H9 (cell line): ENCODE measurements at regions not wholly inside any gene's neighbourhood (a gene's known extent, or its start where the extent isn't known, plus 50 kb on each side); places are given as distances from the start of the nearest gene placed in this dataset.

Source experiments
- DNase-seq: peaks from one replicate; pipeline ENCODE4 v3.0.0-alpha.2; 2017
- H2AFZ ChIP-seq: one replicate; pipeline ENCODE4 v1.6.1; 2013; ENCODE audit warnings: mild to moderate bottlenecking, low read length, control low read depth, moderate library complexity
- H2AK5ac ChIP-seq: 2 replicates; pipeline ENCODE4 v1.6.1; 2013; ENCODE audit warnings: low read length, control low read depth, mixed read lengths; ENCODE audit not compliant: insufficient read length
- H2BK120ac ChIP-seq: one replicate; pipeline ENCODE4 v1.6.1; 2013; ENCODE audit warnings: low read depth, mild to moderate bottlenecking, low read length, control low read depth, inconsistent platforms; ENCODE audit not compliant: poor library complexity, severe bottlenecking
- H2BK12ac ChIP-seq: 2 replicates; pipeline ENCODE4 v1.6.1; 2013; ENCODE audit warnings: low read length, control low read depth, mixed read lengths, low read depth; ENCODE audit not compliant: insufficient read length
- H2BK15ac ChIP-seq: 2 replicates; pipeline ENCODE4 v1.6.1; 2013; ENCODE audit warnings: low read depth, low read length, control low read depth
- H2BK20ac ChIP-seq: one replicate; pipeline ENCODE4 v1.6.1; 2013; ENCODE audit warnings: low read depth, mild to moderate bottlenecking, low read length, control low read depth, inconsistent platforms; ENCODE audit not compliant: poor library complexity, severe bottlenecking
- H2BK5ac ChIP-seq: 2 replicates; pipeline ENCODE4 v1.6.1; 2013; ENCODE audit warnings: low read length, control low read depth, mixed read lengths; ENCODE audit not compliant: insufficient read length
- H3K14ac ChIP-seq: 2 replicates; pipeline ENCODE4 v1.6.1; 2013; ENCODE audit warnings: low read length, control low read depth; ENCODE audit not compliant: insufficient read depth
- H3K18ac ChIP-seq: 2 replicates; pipeline ENCODE4 v1.6.1; 2013; ENCODE audit warnings: low read depth, mild to moderate bottlenecking, mixed read lengths, low read length, control low read depth; ENCODE audit not compliant: insufficient read length
- H3K23ac ChIP-seq: 2 replicates; pipeline ENCODE4 v1.6.1; 2013; ENCODE audit warnings: low read length, control low read depth, mixed read lengths, low read depth; ENCODE audit not compliant: insufficient read length
- H3K23me2 ChIP-seq: 2 replicates; pipeline ENCODE4 v1.6.1; 2013; ENCODE audit warnings: low read depth, mild to moderate bottlenecking, mixed read lengths, low read length, control low read depth; ENCODE audit not compliant: insufficient read length, poor library complexity, severe bottlenecking
- H3K27ac ChIP-seq: 2 replicates; pipeline ENCODE4 v1.5.1; 2013; ENCODE audit warnings: low read length, control low read depth, mixed read lengths, low read depth; ENCODE audit not compliant: insufficient read length
- H3K27me3 ChIP-seq: 2 replicates; pipeline ENCODE4 v1.6.1; 2013; ENCODE audit warnings: low read length, control low read depth, inconsistent platforms; ENCODE audit not compliant: insufficient read depth
- H3K4ac ChIP-seq: 2 replicates; pipeline ENCODE4 v1.6.1; 2013; ENCODE audit warnings: low read depth, mild to moderate bottlenecking, control low read depth, inconsistent platforms, low read length, moderate library complexity
- H3K4me1 ChIP-seq: 2 replicates; pipeline ENCODE4 v1.6.1; 2013; ENCODE audit warnings: low read length, control low read depth, inconsistent platforms; ENCODE audit not compliant: insufficient read depth
- H3K4me2 ChIP-seq: 2 replicates; pipeline ENCODE4 v1.6.1; 2013; ENCODE audit warnings: low read length, control low read depth, mixed read lengths; ENCODE audit not compliant: insufficient read length, insufficient read depth
- H3K56ac ChIP-seq: 2 replicates; pipeline ENCODE4 v1.6.1; 2013; ENCODE audit warnings: low read depth, mild to moderate bottlenecking, mixed read lengths, low read length, control low read depth; ENCODE audit not compliant: insufficient read length
- H3K79me1 ChIP-seq: 2 replicates; pipeline ENCODE4 v1.6.1; 2013; ENCODE audit warnings: low read depth, mild to moderate bottlenecking, moderate library complexity, low read length, control low read depth, inconsistent platforms; ENCODE audit not compliant: insufficient read depth, poor library complexity, severe bottlenecking
- H3K79me2 ChIP-seq: 2 replicates; pipeline ENCODE4 v1.6.1; 2013; ENCODE audit warnings: low read length, control low read depth, inconsistent platforms; ENCODE audit not compliant: insufficient read depth
- H3K9ac ChIP-seq: 2 replicates; pipeline ENCODE4 v1.6.1; 2013; ENCODE audit warnings: low read length, control low read depth, mixed read lengths; ENCODE audit not compliant: insufficient read length; ENCODE audit errors: extremely low read depth
- H3K9me3 ChIP-seq: one replicate; pipeline ENCODE4 v1.6.1; 2013; ENCODE audit warnings: low read depth, low read length, inconsistent platforms; ENCODE audit not compliant: control insufficient read depth
- H3T11ph ChIP-seq: one replicate; pipeline ENCODE4 v1.6.1; 2013; ENCODE audit warnings: mild to moderate bottlenecking, low read length, control low read depth, inconsistent platforms
- H4K20me1 ChIP-seq: one replicate; pipeline ENCODE4 v1.6.1; 2013; ENCODE audit not compliant: control insufficient read depth, insufficient read length, insufficient read depth
- H4K5ac ChIP-seq: 2 replicates; pipeline ENCODE4 v1.6.1; 2013; ENCODE audit warnings: low read depth, mild to moderate bottlenecking, mixed read lengths, low read length, control low read depth; ENCODE audit not compliant: insufficient read length
- H4K8ac ChIP-seq: replicated peaks from 2 replicates; pipeline ENCODE4 v1.6.1; 2013; ENCODE audit warnings: low read length, control low read depth, mixed read lengths, low read depth; ENCODE audit not compliant: insufficient read length
- H4K91ac ChIP-seq: 2 replicates; pipeline ENCODE4 v1.6.1; 2013; ENCODE audit warnings: low read depth, mild to moderate bottlenecking, moderate library complexity, mixed read lengths, low read length, control low read depth; ENCODE audit not compliant: insufficient read length
- H3K27ac Mint-ChIP-seq, 3 experiments: 2 replicates in 2 of 3; 3 replicates in 1 of 3; pipeline ENCODE4 v1.8.0; 2020 to 2021; ENCODE audit warnings: mixed read lengths in 3 of 3, mild to moderate bottlenecking in 1 of 3, moderate library complexity in 1 of 3
- H3K27me3 Mint-ChIP-seq: 2 replicates; pipeline ENCODE4 v1.8.0; 2021; ENCODE audit warnings: low read depth, mild to moderate bottlenecking, moderate library complexity, mixed read lengths
- H3K36me3 Mint-ChIP-seq, 3 experiments: 2 replicates in 2 of 3; 3 replicates in 1 of 3; pipeline ENCODE4 v1.8.0; 2020 to 2021; ENCODE audit warnings: low read depth in 3 of 3, mixed read lengths in 3 of 3; ENCODE audit not compliant: insufficient read depth in 1 of 3
- H3K4me1 Mint-ChIP-seq, 2 experiments: 2 replicates each; pipeline ENCODE4 v1.8.0; 2020; ENCODE audit warnings: mixed read lengths in 2 of 2
- H3K4me3 Mint-ChIP-seq, 2 experiments: 2 replicates in 1 of 2; 3 replicates in 1 of 2; pipeline ENCODE4 v1.8.0; 2020 to 2021; ENCODE audit warnings: mild to moderate bottlenecking in 2 of 2, mixed read lengths in 2 of 2, moderate library complexity in 1 of 2
- H3K9me3 Mint-ChIP-seq, 2 experiments: 2 replicates in 1 of 2; 3 replicates in 1 of 2; pipeline ENCODE4 v1.8.0; 2020; ENCODE audit warnings: mild to moderate bottlenecking in 2 of 2, mixed read lengths in 2 of 2, moderate library complexity in 1 of 2
- WGBS: extraction: QIAGEN DNeasy Blood & Tissue Kit; methylation state at CpG from one replicate; pipeline ENCODE4 v1.1.7; 2013; ENCODE audit warnings: missing lambda C conversion rate, low lambda C conversion rate, mixed read lengths; ENCODE audit not compliant: insufficient read length; ENCODE audit errors: extremely low coverage; 5-methylcytosine and 5-hydroxymethylcytosine counted together
- TF ChIP-seq, protein P1 (sequence below): fragments of 200-600 bp; sonication (generic); conservative IDR thresholded peaks from 3 replicates; pipeline ENCODE4 v1.8.0; 2021; ENCODE audit warnings: antibody characterized with exemption, mild to moderate bottlenecking

DNA sequence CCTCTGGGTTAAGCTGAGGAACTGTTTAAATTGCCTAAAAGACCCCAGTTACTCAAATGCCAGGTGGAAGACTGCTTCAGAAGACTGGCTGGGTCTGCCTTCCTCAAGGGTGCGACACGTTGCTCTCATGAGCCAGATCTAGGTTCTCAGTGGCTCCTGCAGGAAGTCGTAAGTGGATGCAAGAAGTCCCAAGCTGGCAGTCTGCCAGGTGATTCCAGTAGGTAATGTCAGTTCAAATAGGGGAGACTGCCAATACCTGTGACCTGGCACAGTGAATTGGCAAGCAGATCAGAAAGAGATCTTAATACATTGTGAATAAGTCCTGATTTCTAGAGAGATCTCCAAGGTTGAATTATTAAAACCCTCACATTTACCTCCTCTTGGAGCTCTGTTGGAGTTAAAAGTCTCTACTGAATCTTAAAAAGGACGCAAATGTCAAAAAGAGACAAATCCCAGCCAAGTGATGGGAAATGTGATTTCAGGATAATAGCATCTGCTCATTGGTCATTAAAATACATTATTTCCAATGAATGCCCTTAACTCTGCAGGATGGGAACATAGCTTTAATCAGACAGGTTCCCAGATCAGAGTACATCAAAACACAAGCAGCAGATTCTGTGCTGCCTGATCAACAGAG, 98.8 kb upstream of the FRMD6 start:
- no peak overlapping the region for H3K27ac ChIP-seq
- H3K27ac Mint-ChIP-seq, result no peak overlapping the region
- no peak overlapping the region for H2AFZ ChIP-seq
- H3K9me3 Mint-ChIP-seq, result no peaks in the 10 kb centered on the region
- no peaks in the 10 kb centered on the region for H3K23me2 ChIP-seq
- H2BK120ac ChIP-seq, result no peak overlapping the region
- no peak overlapping the region for H4K8ac ChIP-seq
- no peak overlapping the region for H2BK15ac ChIP-seq
- no peak overlapping the region for H3T11ph ChIP-seq
- H3K36me3 Mint-ChIP-seq, result no peaks in the 10 kb centered on the region
- no peak overlapping the region for H3K23ac ChIP-seq
- WGBS, result no CpG with 5 or more reads among the region's 4 CpGs
- H3K27me3 Mint-ChIP-seq, result no peaks in the 10 kb centered on the region
- H3K14ac ChIP-seq, result no peak overlapping the region
- no peaks in the 10 kb centered on the region for H3K4me1 ChIP-seq
- no peak overlapping the region for H3K4me2 ChIP-seq
- no peak overlapping the region for H4K5ac ChIP-seq
- no peak overlapping the region for H3K18ac ChIP-seq
- no peak overlapping the region for H3K9ac ChIP-seq
- no peaks in the 10 kb centered on the region for H3K79me2 ChIP-seq
- no peaks in the 10 kb centered on the region for H4K20me1 ChIP-seq
- H3K79me1 ChIP-seq, result no peaks in the 10 kb centered on the region
- TF ChIP-seq, protein P1, sequence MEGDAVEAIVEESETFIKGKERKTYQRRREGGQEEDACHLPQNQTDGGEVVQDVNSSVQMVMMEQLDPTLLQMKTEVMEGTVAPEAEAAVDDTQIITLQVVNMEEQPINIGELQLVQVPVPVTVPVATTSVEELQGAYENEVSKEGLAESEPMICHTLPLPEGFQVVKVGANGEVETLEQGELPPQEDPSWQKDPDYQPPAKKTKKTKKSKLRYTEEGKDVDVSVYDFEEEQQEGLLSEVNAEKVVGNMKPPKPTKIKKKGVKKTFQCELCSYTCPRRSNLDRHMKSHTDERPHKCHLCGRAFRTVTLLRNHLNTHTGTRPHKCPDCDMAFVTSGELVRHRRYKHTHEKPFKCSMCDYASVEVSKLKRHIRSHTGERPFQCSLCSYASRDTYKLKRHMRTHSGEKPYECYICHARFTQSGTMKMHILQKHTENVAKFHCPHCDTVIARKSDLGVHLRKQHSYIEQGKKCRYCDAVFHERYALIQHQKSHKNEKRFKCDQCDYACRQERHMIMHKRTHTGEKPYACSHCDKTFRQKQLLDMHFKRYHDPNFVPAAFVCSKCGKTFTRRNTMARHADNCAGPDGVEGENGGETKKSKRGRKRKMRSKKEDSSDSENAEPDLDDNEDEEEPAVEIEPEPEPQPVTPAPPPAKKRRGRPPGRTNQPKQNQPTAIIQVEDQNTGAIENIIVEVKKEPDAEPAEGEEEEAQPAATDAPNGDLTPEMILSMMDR, result no peak
- H2BK5ac ChIP-seq, result no peak overlapping the region
- no peak overlapping the region for H3K4ac ChIP-seq
- H2BK12ac ChIP-seq, result no peak overlapping the region
- no peak overlapping the region for H2BK20ac ChIP-seq
- H3K4me1 Mint-ChIP-seq, result peaks cover 0 to 2% of the 10 kb centered on the region in 2 experiments; a peak in 1 of 4 replicates
- no peak overlapping the region for H2AK5ac ChIP-seq
- H4K91ac ChIP-seq, result no peak overlapping the region
- H3K9me3 ChIP-seq, result no peaks in the 10 kb centered on the region
- H3K27me3 ChIP-seq, result no peaks in the 10 kb centered on the region
- H3K56ac ChIP-seq, result no peak overlapping the region
- H3K4me3 Mint-ChIP-seq, result no peak overlapping the region
- no peak for DNase-seq
